ENCODE measurements at regions not wholly inside any gene's neighbourhood (a gene's known extent, or its start where the extent isn't known, plus 50 kb on each side); places are given as distances from the start of the nearest gene placed in this dataset.

DNA sequence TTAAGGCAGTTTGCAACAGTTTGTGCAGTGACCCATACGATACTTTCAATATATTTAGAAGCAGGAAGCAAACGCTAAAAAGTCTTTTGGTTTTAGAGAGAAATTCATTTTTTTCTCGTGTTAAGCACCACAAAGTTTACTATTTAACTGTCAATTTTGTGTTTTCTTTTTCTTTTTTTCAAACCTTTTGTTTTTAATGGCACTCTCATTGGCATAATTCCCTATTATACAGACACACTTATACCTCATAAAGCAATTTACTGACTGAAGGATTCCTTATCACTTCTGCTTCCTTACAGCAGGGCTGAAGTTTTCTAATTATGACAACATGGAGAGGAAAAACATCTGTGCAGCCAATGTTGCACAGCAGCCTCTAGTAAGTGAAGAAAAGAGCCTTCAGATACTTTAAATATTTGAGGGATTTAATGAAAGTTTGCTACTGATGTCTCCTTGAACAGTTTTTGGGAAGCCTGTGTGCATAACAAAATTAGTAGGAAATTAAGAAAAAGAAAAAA, 2191.2 kb downstream of the LRRC4C start:
- Histone ChIP-seq H3K4me3 (ENCODE audit: insufficient read depth, low read depth, low read length) (no peak overlapping the region), H4K20me1 (ENCODE audit: insufficient read depth, low read length) (no peaks in the 10 kb centered on the region), H3K9ac (ENCODE audit: low read length) (no peak overlapping the region), H3K79me2 (ENCODE audit: insufficient read depth, low read length) (no peaks in the 10 kb centered on the region), H3K36me3 (ENCODE audit: insufficient read depth, low read length) (no peaks in the 10 kb centered on the region), H3K27me3 (ENCODE audit: insufficient read depth, low read length) (no peaks in the 10 kb centered on the region), H3K9me3 (ENCODE audit: insufficient read depth, low read depth, low read length) (no peaks in the 10 kb centered on the region), H3K4me2 (ENCODE audit: low read length) (no peak overlapping the region), H3K27ac (ENCODE audit: low read depth, low read length) (no peak overlapping the region), H2AFZ (ENCODE audit: low read depth, low read length) (no peak overlapping the region), H3K4me1 (ENCODE audit: insufficient read depth, low read length) (no peaks in the 10 kb centered on the region)
- no peak for FAIRE-seq
- Mint-ChIP-seq H3K36me3 (ENCODE audit: low read depth, unreplicated experiment) (no peaks in the 10 kb centered on the region), H3K27me3 (ENCODE audit: low read depth, unreplicated experiment) (no peaks in the 10 kb centered on the region), H3K27ac (ENCODE audit: unreplicated experiment) (no peak overlapping the region), H3K9me3 (ENCODE audit: unreplicated experiment) (no peaks in the 10 kb centered on the region), H3K4me1 (ENCODE audit: low read depth, unreplicated experiment) (no peaks in the 10 kb centered on the region), H3K4me3 (ENCODE audit: unreplicated experiment) (no peak overlapping the region)
- DNase-seq (ENCODE audit: low read depth), result no peak
- no peak for TF ChIP-seq EZH2 (IDR thresholded peaks at IDR 0.05; ENCODE audit: insufficient read depth, low read length)
- TF ChIP-seq, protein P1, sequence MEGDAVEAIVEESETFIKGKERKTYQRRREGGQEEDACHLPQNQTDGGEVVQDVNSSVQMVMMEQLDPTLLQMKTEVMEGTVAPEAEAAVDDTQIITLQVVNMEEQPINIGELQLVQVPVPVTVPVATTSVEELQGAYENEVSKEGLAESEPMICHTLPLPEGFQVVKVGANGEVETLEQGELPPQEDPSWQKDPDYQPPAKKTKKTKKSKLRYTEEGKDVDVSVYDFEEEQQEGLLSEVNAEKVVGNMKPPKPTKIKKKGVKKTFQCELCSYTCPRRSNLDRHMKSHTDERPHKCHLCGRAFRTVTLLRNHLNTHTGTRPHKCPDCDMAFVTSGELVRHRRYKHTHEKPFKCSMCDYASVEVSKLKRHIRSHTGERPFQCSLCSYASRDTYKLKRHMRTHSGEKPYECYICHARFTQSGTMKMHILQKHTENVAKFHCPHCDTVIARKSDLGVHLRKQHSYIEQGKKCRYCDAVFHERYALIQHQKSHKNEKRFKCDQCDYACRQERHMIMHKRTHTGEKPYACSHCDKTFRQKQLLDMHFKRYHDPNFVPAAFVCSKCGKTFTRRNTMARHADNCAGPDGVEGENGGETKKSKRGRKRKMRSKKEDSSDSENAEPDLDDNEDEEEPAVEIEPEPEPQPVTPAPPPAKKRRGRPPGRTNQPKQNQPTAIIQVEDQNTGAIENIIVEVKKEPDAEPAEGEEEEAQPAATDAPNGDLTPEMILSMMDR (IDR thresholded peaks at IDR 0.05; ENCODE audit: insufficient read depth, low read depth, low read length), result no peak

DNA sequence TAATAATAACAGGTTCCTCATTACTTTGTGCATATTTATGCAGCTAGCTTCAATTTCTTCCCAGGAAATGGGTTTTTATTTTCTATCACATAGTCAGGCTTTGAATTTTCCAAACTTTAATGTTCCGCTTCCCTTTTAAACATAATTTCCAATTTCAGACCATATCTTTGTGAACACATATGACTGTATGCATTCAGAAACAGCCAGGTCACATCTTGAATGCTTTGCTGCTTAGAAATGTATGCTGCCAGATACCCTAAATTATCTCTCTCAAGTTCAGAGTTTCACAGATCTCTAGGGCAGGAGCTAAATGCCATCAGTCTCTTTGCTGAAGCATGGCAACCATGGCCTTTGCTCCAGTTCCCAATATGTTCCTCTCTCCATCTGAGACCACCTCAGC, 2203.8 kb downstream of the LRRC4C start:
- Mint-ChIP-seq H3K4me1 (ENCODE audit: low read depth, unreplicated experiment) (no peaks in the 10 kb centered on the region), H3K27me3 (ENCODE audit: low read depth, unreplicated experiment) (no peaks in the 10 kb centered on the region), H3K36me3 (ENCODE audit: low read depth, unreplicated experiment) (no peaks in the 10 kb centered on the region), H3K9me3 (ENCODE audit: unreplicated experiment) (peaks cover 7% of the 10 kb centered on the region), H3K4me3 (ENCODE audit: unreplicated experiment) (no peak overlapping the region), H3K27ac (ENCODE audit: unreplicated experiment) (no peak overlapping the region)
- no peak overlapping the region for H3K27ac ChIP-seq (ENCODE audit: low read depth, low read length)
- no peaks in the 10 kb centered on the region for H4K20me1 ChIP-seq (ENCODE audit: insufficient read depth, low read length)
- H3K27me3 ChIP-seq (ENCODE audit: insufficient read depth, low read length), result no peaks in the 10 kb centered on the region
- H3K9ac ChIP-seq (ENCODE audit: low read length), result no peak overlapping the region
- no peaks in the 10 kb centered on the region for H3K4me1 ChIP-seq (ENCODE audit: insufficient read depth, low read length)
- no peaks in the 10 kb centered on the region for H3K9me3 ChIP-seq (ENCODE audit: insufficient read depth, low read depth, low read length)
- no peak overlapping the region for H3K4me2 ChIP-seq (ENCODE audit: low read length)
- no peak for TF ChIP-seq EZH2 (IDR thresholded peaks at IDR 0.05; ENCODE audit: insufficient read depth, low read length)
- TF ChIP-seq, protein P1 (IDR thresholded peaks at IDR 0.05; ENCODE audit: insufficient read depth, low read depth, low read length), result no peak
- no peak overlapping the region for H2AFZ ChIP-seq (ENCODE audit: low read depth, low read length)
- H3K79me2 ChIP-seq (ENCODE audit: insufficient read depth, low read length), result no peaks in the 10 kb centered on the region
- DNase-seq (ENCODE audit: low read depth) (no peak), FAIRE-seq (no peak)
- no peaks in the 10 kb centered on the region for H3K36me3 ChIP-seq (ENCODE audit: insufficient read depth, low read length)
- no peak overlapping the region for H3K4me3 ChIP-seq (ENCODE audit: insufficient read depth, low read depth, low read length)

DNA sequence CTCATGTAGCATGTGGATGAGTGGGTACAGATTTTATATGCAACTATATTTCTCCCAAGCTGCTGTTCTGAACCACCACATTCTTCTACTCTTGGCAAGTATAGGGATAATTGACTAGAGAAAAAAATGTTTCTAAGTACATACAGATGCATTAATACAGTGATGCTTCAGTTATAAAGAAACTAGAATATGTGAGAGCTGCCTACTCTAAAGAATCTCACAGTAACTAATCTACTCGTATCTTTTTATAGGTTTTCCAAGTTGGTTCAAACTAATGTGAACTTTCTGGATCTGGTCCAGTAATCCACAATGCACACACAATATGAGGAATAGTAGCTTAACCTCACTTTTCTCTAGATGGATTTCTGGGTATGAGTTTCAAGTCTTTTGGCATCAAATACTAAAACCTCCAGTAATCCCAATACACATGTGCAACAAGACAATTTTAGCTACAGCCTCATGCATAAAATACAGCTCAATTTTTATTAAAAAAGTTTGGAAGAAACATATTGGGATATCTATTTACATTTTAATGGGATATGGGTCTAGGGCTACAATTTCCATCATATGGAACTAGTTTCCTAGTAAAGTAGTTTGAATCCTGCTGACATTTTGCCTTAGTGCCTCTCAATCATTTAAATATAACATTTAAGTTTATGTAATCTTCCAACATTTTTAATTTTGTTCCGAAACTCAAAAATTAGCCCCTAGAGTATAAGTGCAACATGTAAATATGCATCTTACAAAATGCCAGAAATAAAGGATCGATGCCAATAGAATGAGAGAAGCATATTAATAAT, 2209.7 kb downstream of the LRRC4C start:
- no peak overlapping the region for H3K4me3 ChIP-seq (ENCODE audit: insufficient read depth, low read depth, low read length)
- H3K27ac ChIP-seq (ENCODE audit: low read depth, low read length), result no peak overlapping the region
- no peak overlapping the region for H3K4me2 ChIP-seq (ENCODE audit: low read length)
- H2AFZ ChIP-seq (ENCODE audit: low read depth, low read length), result no peak overlapping the region
- Mint-ChIP-seq H3K4me1 (ENCODE audit: low read depth, unreplicated experiment) (no peaks in the 10 kb centered on the region), H3K27me3 (ENCODE audit: low read depth, unreplicated experiment) (no peaks in the 10 kb centered on the region), H3K27ac (ENCODE audit: unreplicated experiment) (no peak overlapping the region), H3K4me3 (ENCODE audit: unreplicated experiment) (no peak overlapping the region), H3K9me3 (ENCODE audit: unreplicated experiment) (peaks cover 3% of the 10 kb centered on the region), H3K36me3 (ENCODE audit: low read depth, unreplicated experiment) (no peaks in the 10 kb centered on the region)
- DNase-seq (ENCODE audit: low read depth) (no peak), FAIRE-seq (no peak)
- H3K9me3 ChIP-seq (ENCODE audit: insufficient read depth, low read depth, low read length), result no peaks in the 10 kb centered on the region
- no peaks in the 10 kb centered on the region for H4K20me1 ChIP-seq (ENCODE audit: insufficient read depth, low read length)
- no peak overlapping the region for H3K9ac ChIP-seq (ENCODE audit: low read length)
- H3K4me1 ChIP-seq (ENCODE audit: insufficient read depth, low read length), result no peaks in the 10 kb centered on the region
- no peaks in the 10 kb centered on the region for H3K79me2 ChIP-seq (ENCODE audit: insufficient read depth, low read length)
- no peaks in the 10 kb centered on the region for H3K36me3 ChIP-seq (ENCODE audit: insufficient read depth, low read length)
- H3K27me3 ChIP-seq (ENCODE audit: insufficient read depth, low read length), result no peaks in the 10 kb centered on the region
- no peak for TF ChIP-seq EZH2 (IDR thresholded peaks at IDR 0.05; ENCODE audit: insufficient read depth, low read length)
- TF ChIP-seq, protein P1 (IDR thresholded peaks at IDR 0.05; ENCODE audit: insufficient read depth, low read depth, low read length), result no peak
